K562 (cell line): ENCODE measurements at regions not wholly inside any gene's neighbourhood (a gene's known extent, or its start where the extent isn't known, plus 50 kb on each side); places are given as distances from the start of the nearest gene placed in this dataset.

ENCODE experiments used
- ATAC-seq: fragments of 200-7000 bp; cut with Tn5 transposase; 3 replicates; pipeline ENCODE4 v1.9.1; 2020; ENCODE audit warnings: moderate library complexity
- BruUV-seq: library from RNA; stranded (reverse); fragments of 400-500 nt; replicated peaks from 2 replicates; lab custom pipeline; 2021; lab: Mats Ljungman, UMichigan
- CTCF ChIA-PET: fragments of 300-600 bp; formaldehyde crosslinking; extraction: SDS; loops from one replicate; lab custom pipeline; 2021; ENCODE audit warnings: low intra/inter-chr PET ratio; lab: Yijun Ruan, JAX
- POLR2A ChIA-PET: fragments of 300-600, 350-650 bp; sonication (Branson Sonifier 250); formaldehyde crosslinking; extraction: SDS; loops from one replicate; lab custom pipeline; 2021; ENCODE audit warnings: antibody characterized with exemption, inconsistent platforms; lab: Yijun Ruan, JAX
- DNase-seq, 4 experiments: peaks; one replicate each; pipeline versions ENCODE4 v3.0.0 to v3.0.0-alpha.2; 2011 to 2018; ENCODE audit warnings: low spot score in 3 of 4, mixed read lengths in 3 of 4; ENCODE audit errors: extremely low read depth in 1 of 4
- FAIRE-seq: peaks from 2 replicates; lab custom pipeline; 2011; peaks lifted over from hg19 to GRCh38; lab: Jason Lieb, UNC
- H2AFZ ChIP-seq: 2 replicates; pipeline ENCODE4 v1.6.0; 2011; ENCODE audit warnings: low read depth, low read length, control low read depth, inconsistent platforms
- H3K27ac ChIP-seq: fragments of 200-600 bp; 3 replicates; pipeline ENCODE4 v1.8.0; 2011; ENCODE audit warnings: low read depth, mild to moderate bottlenecking, control low read depth, inconsistent platforms, low read length, moderate library complexity, mixed read lengths; ENCODE audit errors: extremely low read depth
- H3K27me3 ChIP-seq, 2 experiments: fragments of 300-600 bp in 1 of 2; 2 replicates in 1 of 2; 3 replicates in 1 of 2; pipeline versions ENCODE4 v1.6.0 to v1.8.0; 2011; ENCODE audit warnings: inconsistent platforms in 2 of 2, low read length in 2 of 2, mild to moderate bottlenecking in 1 of 2, mixed read lengths in 1 of 2, moderate library complexity in 1 of 2; ENCODE audit not compliant: control insufficient read depth in 2 of 2, insufficient read depth in 2 of 2
- H3K36me3 ChIP-seq: fragments of 300-600 bp; 3 replicates; pipeline ENCODE4 v1.8.0; 2011; ENCODE audit warnings: mild to moderate bottlenecking, low read length, inconsistent platforms; ENCODE audit not compliant: control insufficient read depth, insufficient read depth
- H3K4me1 ChIP-seq, 2 experiments: fragments of 200-600 bp in 1 of 2; replicated peaks in 1 of 2; 2 replicates in 1 of 2; 3 replicates in 1 of 2; pipeline versions ENCODE4 v1.5.1 to v1.8.0; 2011; ENCODE audit warnings: inconsistent platforms in 2 of 2, low read length in 2 of 2, mild to moderate bottlenecking in 1 of 2, mixed read lengths in 1 of 2, moderate library complexity in 1 of 2; ENCODE audit not compliant: control insufficient read depth in 2 of 2, insufficient read depth in 2 of 2
- H3K4me2 ChIP-seq: 2 replicates; pipeline ENCODE4 v1.6.1; 2011; ENCODE audit warnings: low read length, control low read depth, inconsistent platforms, mixed read lengths; ENCODE audit not compliant: insufficient read depth
- H3K4me3 ChIP-seq: fragments of 200-600 bp; sonication (generic), shearing (Covaris generic); 2 replicates; pipeline ENCODE4 v1.5.1; 2016; ENCODE audit warnings: control low read depth, inconsistent platforms
- H3K79me2 ChIP-seq: fragments of 200-600 bp; 3 replicates; pipeline ENCODE4 v1.8.0; 2011; ENCODE audit warnings: low read length, inconsistent platforms; ENCODE audit not compliant: control insufficient read depth, insufficient read depth
- H3K9ac ChIP-seq, 2 experiments: 2 replicates each; pipeline versions ENCODE4 v1.6.0 to v1.6.1; 2011; ENCODE audit warnings: low read depth in 2 of 2, low read length in 2 of 2, control low read depth in 1 of 2, inconsistent platforms in 1 of 2, mild to moderate bottlenecking in 1 of 2, mixed read lengths in 1 of 2; ENCODE audit not compliant: insufficient read depth in 1 of 2
- H3K9me1 ChIP-seq: one replicate; pipeline ENCODE4 v1.6.0; 2011; ENCODE audit warnings: inconsistent platforms, mild to moderate bottlenecking, low read length, moderate library complexity; ENCODE audit not compliant: control insufficient read depth, insufficient read depth
- H3K9me3 ChIP-seq: replicated peaks from 2 replicates; pipeline ENCODE4 v1.5.1; 2011; ENCODE audit warnings: low read depth, low read length, inconsistent platforms; ENCODE audit not compliant: control insufficient read depth, insufficient read depth
- H4K20me1 ChIP-seq: replicated peaks from 2 replicates; pipeline ENCODE4 v1.6.1; 2011; ENCODE audit warnings: low read length, inconsistent platforms, mixed read lengths; ENCODE audit not compliant: control insufficient read depth, insufficient read depth
- KAT7 ChIP-seq: sonication (generic); formaldehyde crosslinking; IDR thresholded peaks from 2 replicates; pipeline ENCODE4 v1.8.0; 2022; ENCODE audit warnings: missing genetic modification reagents, mild to moderate bottlenecking, borderline replicate concordance
- POLR2H ChIP-seq: IDR thresholded peaks from 2 replicates; pipeline ENCODE4 v1.6.1; 2016; ENCODE audit warnings: missing genetic modification characterization, low read depth, mild to moderate bottlenecking, control low read depth, missing compliant biosample characterization, moderate library complexity
- SIN3B ChIP-seq: fragments of 450-650 bp; IDR thresholded peaks from 2 replicates; pipeline ENCODE4 v1.6.1; 2017; ENCODE audit warnings: low read depth, mild to moderate bottlenecking, moderate library complexity
- STAT5A ChIP-seq: IDR thresholded peaks from 2 replicates; pipeline ENCODE4 v1.6.1; 2012; ENCODE audit warnings: low read length, inconsistent platforms, borderline replicate concordance
- U2AF1 ChIP-seq: fragments of 200-400 bp; formaldehyde crosslinking; optimal IDR thresholded peaks from 2 replicates; pipeline ENCODE3; 2017; ENCODE audit warnings: mild to moderate bottlenecking, low read depth, low read length, moderate library complexity
- ZZZ3 ChIP-seq: fragments of 450-650 bp; IDR thresholded peaks from 2 replicates; pipeline ENCODE4 v1.6.1; 2016; ENCODE audit warnings: antibody characterized with exemption, mild to moderate bottlenecking, moderate library complexity
- WGBS: fragments of 100-300 bp; shearing (Covaris generic); methylation state at CpG from one replicate; pipeline ENCODE4 v1.1.6; 2016; ENCODE audit warnings: low coverage, mixed read lengths; ENCODE audit not compliant: insufficient coverage; ENCODE audit errors: missing lambda C conversion rate; 5-methylcytosine and 5-hydroxymethylcytosine counted together
- in situ Hi-C: fragments of 300-500 bp; cut with MboI; formaldehyde crosslinking; loops from 4 replicates; pipeline ENCODE4 v1.15.0; 2018; ENCODE audit warnings: inconsistent platforms, mixed read lengths
- intact Hi-C: fragments of 100-400 bp; cut with micrococcal nuclease; formaldehyde crosslinking; loops from 2 replicates; pipeline ENCODE4 v1.14.2; 2022
- TF ChIP-seq, protein P1 (sequence below): IDR thresholded peaks from 2 replicates; pipeline ENCODE4 v1.6.1; 2014; ENCODE audit warnings: antibody characterized with exemption
- TF ChIP-seq, protein P2 (sequence below): fragments of 450-650 bp; formaldehyde crosslinking; conservative IDR thresholded peaks from 2 replicates; pipeline ENCODE4 v1.4.0; 2022; ENCODE audit warnings: mild to moderate bottlenecking, missing genetic modification characterization
- TF ChIP-seq, protein P3 (sequence below): fragments of 450-650 bp; IDR thresholded peaks from 2 replicates; pipeline ENCODE4 v1.6.1; 2016; ENCODE audit warnings: borderline replicate concordance

DNA sequence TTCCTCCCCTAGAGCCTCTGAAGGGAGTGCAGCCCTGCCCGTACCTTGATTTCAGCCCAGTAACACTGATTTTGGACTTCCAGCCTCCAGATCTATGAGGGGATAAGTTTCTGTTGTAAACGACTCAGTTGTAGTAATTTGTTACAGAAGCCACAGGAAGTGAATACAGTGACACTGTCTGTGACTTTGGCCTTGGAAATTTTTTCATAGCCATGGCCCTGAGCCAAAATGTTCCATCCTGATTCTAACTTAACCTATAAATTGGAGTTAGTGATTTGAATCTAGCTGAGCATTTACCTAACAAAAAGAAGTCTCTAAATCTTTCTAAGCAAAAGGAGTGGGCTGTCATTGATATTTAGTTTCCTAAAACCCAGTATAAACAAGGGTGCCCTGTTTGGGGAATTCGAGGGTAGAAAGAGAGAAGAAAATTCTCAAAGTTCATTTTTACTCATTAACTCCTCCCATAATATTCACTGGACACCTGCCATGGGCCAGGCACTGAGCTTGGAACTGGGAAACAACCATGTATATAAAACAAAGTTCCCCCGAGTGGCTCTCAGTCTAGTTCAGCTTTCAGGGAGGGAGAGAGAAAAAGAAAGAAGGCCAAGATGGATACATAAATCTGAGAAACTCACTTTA, 162.3 kb downstream of the SKIDA1 start:
- no peak for DNase-seq
- H3K79me2 ChIP-seq: no peaks in the 10 kb centered on the region
- TF ChIP-seq, protein P1, sequence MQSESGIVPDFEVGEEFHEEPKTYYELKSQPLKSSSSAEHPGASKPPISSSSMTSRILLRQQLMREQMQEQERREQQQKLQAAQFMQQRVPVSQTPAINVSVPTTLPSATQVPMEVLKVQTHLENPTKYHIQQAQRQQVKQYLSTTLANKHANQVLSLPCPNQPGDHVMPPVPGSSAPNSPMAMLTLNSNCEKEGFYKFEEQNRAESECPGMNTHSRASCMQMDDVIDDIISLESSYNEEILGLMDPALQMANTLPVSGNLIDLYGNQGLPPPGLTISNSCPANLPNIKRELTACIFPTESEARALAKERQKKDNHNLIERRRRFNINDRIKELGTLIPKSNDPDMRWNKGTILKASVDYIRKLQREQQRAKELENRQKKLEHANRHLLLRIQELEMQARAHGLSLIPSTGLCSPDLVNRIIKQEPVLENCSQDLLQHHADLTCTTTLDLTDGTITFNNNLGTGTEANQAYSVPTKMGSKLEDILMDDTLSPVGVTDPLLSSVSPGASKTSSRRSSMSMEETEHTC: no peak
- TF ChIP-seq, protein P2, sequence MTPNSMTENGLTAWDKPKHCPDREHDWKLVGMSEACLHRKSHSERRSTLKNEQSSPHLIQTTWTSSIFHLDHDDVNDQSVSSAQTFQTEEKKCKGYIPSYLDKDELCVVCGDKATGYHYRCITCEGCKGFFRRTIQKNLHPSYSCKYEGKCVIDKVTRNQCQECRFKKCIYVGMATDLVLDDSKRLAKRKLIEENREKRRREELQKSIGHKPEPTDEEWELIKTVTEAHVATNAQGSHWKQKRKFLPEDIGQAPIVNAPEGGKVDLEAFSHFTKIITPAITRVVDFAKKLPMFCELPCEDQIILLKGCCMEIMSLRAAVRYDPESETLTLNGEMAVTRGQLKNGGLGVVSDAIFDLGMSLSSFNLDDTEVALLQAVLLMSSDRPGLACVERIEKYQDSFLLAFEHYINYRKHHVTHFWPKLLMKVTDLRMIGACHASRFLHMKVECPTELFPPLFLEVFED (CRISPR knock-in tag): no peak
- TF ChIP-seq SIN3B: no peak
- TF ChIP-seq, protein P3, sequence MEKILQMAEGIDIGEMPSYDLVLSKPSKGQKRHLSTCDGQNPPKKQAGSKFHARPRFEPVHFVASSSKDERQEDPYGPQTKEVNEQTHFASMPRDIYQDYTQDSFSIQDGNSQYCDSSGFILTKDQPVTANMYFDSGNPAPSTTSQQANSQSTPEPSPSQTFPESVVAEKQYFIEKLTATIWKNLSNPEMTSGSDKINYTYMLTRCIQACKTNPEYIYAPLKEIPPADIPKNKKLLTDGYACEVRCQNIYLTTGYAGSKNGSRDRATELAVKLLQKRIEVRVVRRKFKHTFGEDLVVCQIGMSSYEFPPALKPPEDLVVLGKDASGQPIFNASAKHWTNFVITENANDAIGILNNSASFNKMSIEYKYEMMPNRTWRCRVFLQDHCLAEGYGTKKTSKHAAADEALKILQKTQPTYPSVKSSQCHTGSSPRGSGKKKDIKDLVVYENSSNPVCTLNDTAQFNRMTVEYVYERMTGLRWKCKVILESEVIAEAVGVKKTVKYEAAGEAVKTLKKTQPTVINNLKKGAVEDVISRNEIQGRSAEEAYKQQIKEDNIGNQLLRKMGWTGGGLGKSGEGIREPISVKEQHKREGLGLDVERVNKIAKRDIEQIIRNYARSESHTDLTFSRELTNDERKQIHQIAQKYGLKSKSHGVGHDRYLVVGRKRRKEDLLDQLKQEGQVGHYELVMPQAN: no peak
- TF ChIP-seq U2AF1: no peak
- no peak for TF ChIP-seq ZZZ3
- TF ChIP-seq KAT7: no peak
- TF ChIP-seq POLR2H: no peak
- no peak for TF ChIP-seq STAT5A
- TF ChIP-seq, all 486 proteins: peak for 0
- FAIRE-seq (no peak), ATAC-seq (no peak)
- no peaks in the 10 kb centered on the region for H4K20me1 ChIP-seq
- CTCF ChIA-PET: no interaction called here
- in situ Hi-C loops (no loop called here), intact Hi-C loops (no loop called here)
- H3K9me1 ChIP-seq: no peaks in the 10 kb centered on the region
- BruUV-seq: no TSS peak
- no peak overlapping the region for H3K4me3 ChIP-seq
- H3K36me3 ChIP-seq: no peaks in the 10 kb centered on the region
- H3K9ac ChIP-seq: no peak overlapping the region
- H3K9me3 ChIP-seq: no peaks in the 10 kb centered on the region
- 26% methylated on average over 4 of the region's 4 CpGs for WGBS
- H3K27me3 ChIP-seq: 0 out of 5 replicates have a peak, but pooled peaks cover 0 to 2% of the 10 kb centered on the region in 2 experiments
- no peak overlapping the region for H3K27ac ChIP-seq
- peaks cover 0 to 5% of the 10 kb centered on the region in 2 experiments; a peak in 3 of 5 replicates for H3K4me1 ChIP-seq
- POLR2A ChIA-PET: interaction anchor here (0.7 kb wide), 1 partner anchor 50 kb away, joined by 3 read pairs; no protein-coding TSS in a partner anchor
- H2AFZ ChIP-seq: no peak overlapping the region
- H3K4me2 ChIP-seq: no peak overlapping the region
